ENCODE measurements at regions not wholly inside any gene's neighbourhood (a gene's known extent, or its start where the extent isn't known, plus 50 kb on each side); places are given as distances from the start of the nearest gene placed in this dataset.

DNA sequence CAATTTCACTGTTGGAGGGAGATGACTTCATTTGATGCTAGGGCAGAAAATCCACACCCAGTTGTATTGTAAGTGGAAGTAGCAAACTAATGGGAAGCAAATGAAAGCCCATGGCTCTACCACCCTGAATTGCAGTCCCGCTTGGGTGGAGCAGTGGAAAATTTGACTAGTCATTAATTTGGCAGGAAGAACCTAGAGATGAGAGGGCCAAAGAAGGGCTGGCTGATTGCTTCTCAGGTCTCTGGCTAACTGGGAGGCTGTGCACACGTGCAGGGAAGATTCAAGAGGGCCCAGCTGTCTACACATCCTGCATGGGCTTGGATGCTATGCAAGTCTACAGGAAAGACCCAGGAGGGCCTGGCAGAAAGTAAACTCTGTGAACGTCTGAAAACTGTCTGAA is 466.2 kb downstream of the TFAP2A start:
- Histone ChIP-seq H3K36me3 (ENCODE audit: control insufficient read depth in 2 of 3, insufficient read depth in 3 of 3, low read length in 3 of 3) (no peaks in the 10 kb centered on the region), H3K4me1 (ENCODE audit: control insufficient read depth in 2 of 2, insufficient read depth in 2 of 2, low read length in 2 of 2) (no peaks in the 10 kb centered on the region), H3K27me3 (ENCODE audit: control insufficient read depth in 2 of 2, insufficient read depth in 2 of 2, low read length in 2 of 2) (no peaks in the 10 kb centered on the region), H3K27ac (ENCODE audit: low read depth, low read length) (no peak overlapping the region), H3K4me3 (ENCODE audit: low read length) (no peak overlapping the region), H3K9me3 (ENCODE audit: control insufficient read depth in 2 of 3, low read length in 3 of 3) (no peaks in the 10 kb centered on the region)
- no peak overlapping the region for H3K4me3 Mint-ChIP-seq
- ATAC-seq (no peak), DNase-seq (no peak)
- no peaks in the 10 kb centered on the region for H3K4me1 Mint-ChIP-seq
- CTCF ChIA-PET: no interaction called here
- POLR2A ChIA-PET: no interaction called here
- H3K27ac Mint-ChIP-seq: no peak overlapping the region
- intact Hi-C loops (cut with micrococcal nuclease): no loop called here
- H3K9me3 Mint-ChIP-seq: peaks cover 0 to 15% (median 5%) of the 10 kb centered on the region in 11 donors
- H3K36me3 Mint-ChIP-seq: no peaks in the 10 kb centered on the region
- no peaks in the 10 kb centered on the region for H3K27me3 Mint-ChIP-seq

DNA sequence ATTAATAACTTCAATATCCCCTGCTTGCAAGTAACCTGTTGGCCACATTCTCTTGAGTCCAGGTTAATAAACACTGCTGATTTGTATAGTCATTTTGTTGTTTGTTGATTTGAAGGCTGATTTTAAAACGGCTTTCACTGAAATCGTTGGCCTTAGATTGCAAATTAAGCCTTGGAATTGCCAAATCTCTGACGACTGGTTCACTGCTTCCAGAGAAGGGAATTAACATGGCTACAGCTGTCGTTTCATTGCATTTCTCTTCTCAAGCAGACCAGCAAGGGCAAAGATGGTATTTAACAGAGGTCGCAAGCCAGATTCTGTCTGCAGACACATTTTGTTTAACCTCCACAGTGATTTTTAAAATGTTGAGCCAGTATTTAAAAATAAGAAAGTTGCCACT is 470.9 kb downstream of the TFAP2A start:
- no peaks in the 10 kb centered on the region for H3K4me1 ChIP-seq (ENCODE audit: control insufficient read depth in 2 of 2, insufficient read depth in 2 of 2, low read length in 2 of 2)
- Mint-ChIP-seq H3K27me3 (no peaks in the 10 kb centered on the region), H3K27ac (no peak overlapping the region), H3K4me3 (no peak overlapping the region), H3K4me1 (no peaks in the 10 kb centered on the region), H3K9me3 (peaks cover 0 to 15% (median 7%) of the 10 kb centered on the region in 11 donors), H3K36me3 (no peaks in the 10 kb centered on the region)
- no peaks in the 10 kb centered on the region for H3K9me3 ChIP-seq (ENCODE audit: control insufficient read depth in 2 of 3, low read length in 3 of 3)
- intact Hi-C loops (cut with micrococcal nuclease): no loop called here
- no peaks in the 10 kb centered on the region for H3K27me3 ChIP-seq (ENCODE audit: control insufficient read depth in 2 of 2, insufficient read depth in 2 of 2, low read length in 2 of 2)
- DNase-seq (no peak), ATAC-seq (no peak)
- H3K27ac ChIP-seq (ENCODE audit: low read depth, low read length): no peak overlapping the region
- H3K36me3 ChIP-seq (ENCODE audit: control insufficient read depth in 2 of 3, insufficient read depth in 3 of 3, low read length in 3 of 3): no peaks in the 10 kb centered on the region
- POLR2A ChIA-PET: no interaction called here
- H3K4me3 ChIP-seq (ENCODE audit: low read length): no peak overlapping the region
- CTCF ChIA-PET: no interaction called here

DNA sequence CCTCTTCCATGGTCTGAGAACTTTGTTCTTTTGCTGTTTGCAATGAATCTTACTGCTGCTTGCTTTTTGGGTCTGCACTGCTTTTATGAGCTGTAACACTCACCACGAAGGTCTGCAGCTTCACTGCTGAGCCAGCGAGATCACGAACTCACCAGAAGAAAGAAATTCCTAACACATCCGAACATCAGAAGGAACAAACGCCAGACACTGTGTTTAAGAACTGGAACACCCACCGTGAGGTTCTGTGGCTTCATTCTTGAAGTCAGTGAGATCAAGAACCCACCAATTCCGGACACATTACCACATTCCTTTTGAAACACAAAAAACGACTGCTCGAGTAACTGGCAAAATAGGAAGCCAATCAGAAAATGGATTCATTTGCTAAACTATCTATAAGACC is 471.8 kb downstream of the TFAP2A start:
- H3K36me3 Mint-ChIP-seq: no peaks in the 10 kb centered on the region
- DNase-seq: no peak
- peaks cover 0 to 12% (median 7%) of the 10 kb centered on the region in 11 donors for H3K9me3 Mint-ChIP-seq
- no peaks in the 10 kb centered on the region for H3K27me3 Mint-ChIP-seq
- no peaks in the 10 kb centered on the region for H3K27me3 ChIP-seq (ENCODE audit: control insufficient read depth in 2 of 2, insufficient read depth in 2 of 2, low read length in 2 of 2)
- intact Hi-C loops (cut with micrococcal nuclease): no loop called here
- H3K4me3 Mint-ChIP-seq: no peak overlapping the region
- no peaks in the 10 kb centered on the region for H3K9me3 ChIP-seq (ENCODE audit: control insufficient read depth in 2 of 3, low read length in 3 of 3)
- ChIA-PET POLR2A (no interaction called here), CTCF (no interaction called here)
- no peak for ATAC-seq
- no peak overlapping the region for H3K27ac Mint-ChIP-seq
- H3K27ac ChIP-seq (ENCODE audit: low read depth, low read length): no peak overlapping the region
- no peaks in the 10 kb centered on the region for H3K4me1 Mint-ChIP-seq
- H3K36me3 ChIP-seq (ENCODE audit: control insufficient read depth in 2 of 3, insufficient read depth in 3 of 3, low read length in 3 of 3): no peaks in the 10 kb centered on the region
- no peaks in the 10 kb centered on the region for H3K4me1 ChIP-seq (ENCODE audit: control insufficient read depth in 2 of 2, insufficient read depth in 2 of 2, low read length in 2 of 2)
- no peak overlapping the region for H3K4me3 ChIP-seq (ENCODE audit: low read length)

DNA sequence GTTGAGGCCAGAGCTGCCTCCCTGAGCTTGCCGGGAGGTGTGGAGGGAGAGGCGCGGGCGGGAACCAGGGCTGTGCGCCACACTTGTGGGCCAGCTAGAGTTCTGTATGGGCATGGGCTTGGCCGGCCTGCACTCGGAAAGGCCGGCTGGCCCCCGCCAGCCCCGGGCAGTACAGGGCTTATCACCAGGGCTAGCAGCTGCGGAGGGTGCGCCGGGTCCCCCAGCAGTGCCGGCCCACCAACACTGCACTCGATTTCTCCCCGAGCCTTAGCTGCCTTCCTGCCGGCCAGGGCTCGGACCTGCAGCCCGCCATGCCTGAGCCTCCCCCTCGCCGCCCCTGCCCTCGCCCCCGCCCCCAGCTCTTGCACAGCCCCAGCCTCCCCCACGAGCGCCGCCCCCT is 472.7 kb downstream of the TFAP2A start:
- H3K27ac ChIP-seq (ENCODE audit: low read depth, low read length): no peak overlapping the region
- H3K4me1 Mint-ChIP-seq: no peaks in the 10 kb centered on the region
- ChIA-PET CTCF (no interaction called here), POLR2A (no interaction called here)
- no peak overlapping the region for H3K4me3 ChIP-seq (ENCODE audit: low read length)
- DNase-seq (no peak), ATAC-seq (no peak)
- no peaks in the 10 kb centered on the region for H3K27me3 Mint-ChIP-seq
- H3K4me1 ChIP-seq (ENCODE audit: control insufficient read depth in 2 of 2, insufficient read depth in 2 of 2, low read length in 2 of 2): no peaks in the 10 kb centered on the region
- no peaks in the 10 kb centered on the region for H3K36me3 Mint-ChIP-seq
- H3K9me3 Mint-ChIP-seq: peaks cover 0 to 12% (median 3%) of the 10 kb centered on the region in 11 donors
- no peak overlapping the region for H3K4me3 Mint-ChIP-seq
- no peaks in the 10 kb centered on the region for H3K27me3 ChIP-seq (ENCODE audit: control insufficient read depth in 2 of 2, insufficient read depth in 2 of 2, low read length in 2 of 2)
- no peaks in the 10 kb centered on the region for H3K9me3 ChIP-seq (ENCODE audit: control insufficient read depth in 2 of 3, low read length in 3 of 3)
- intact Hi-C loops (cut with micrococcal nuclease): no loop called here
- H3K27ac Mint-ChIP-seq: no peak overlapping the region
- no peaks in the 10 kb centered on the region for H3K36me3 ChIP-seq (ENCODE audit: control insufficient read depth in 2 of 3, insufficient read depth in 3 of 3, low read length in 3 of 3)

DNA sequence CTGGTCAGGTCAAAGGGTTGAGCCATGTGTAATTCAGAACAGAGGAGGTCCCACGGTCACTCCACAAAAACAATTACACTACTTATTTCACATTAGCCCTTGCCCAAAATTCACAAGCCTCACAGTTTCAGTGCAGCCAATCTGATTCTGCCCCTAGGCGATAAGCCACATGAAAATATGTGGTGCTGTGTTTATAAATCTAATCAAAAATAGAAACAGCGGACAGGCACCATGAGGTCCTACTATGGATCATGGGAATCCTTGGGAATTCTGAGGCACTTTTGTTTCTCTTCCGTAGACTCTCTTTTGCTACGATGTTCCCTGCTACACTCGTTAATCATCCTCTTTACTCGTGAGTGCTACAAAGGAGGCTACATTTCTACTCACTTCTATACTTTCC is 476.1 kb downstream of the TFAP2A start:
- Histone ChIP-seq H3K27me3 (ENCODE audit: control insufficient read depth in 2 of 2, insufficient read depth in 2 of 2, low read length in 2 of 2) (no peaks in the 10 kb centered on the region), H3K4me1 (ENCODE audit: control insufficient read depth in 2 of 2, insufficient read depth in 2 of 2, low read length in 2 of 2) (no peaks in the 10 kb centered on the region), H3K27ac (ENCODE audit: low read depth, low read length) (no peak overlapping the region), H3K9me3 (ENCODE audit: control insufficient read depth in 2 of 3, low read length in 3 of 3) (no peaks in the 10 kb centered on the region), H3K4me3 (ENCODE audit: low read length) (no peak overlapping the region), H3K36me3 (ENCODE audit: control insufficient read depth in 2 of 3, insufficient read depth in 3 of 3, low read length in 3 of 3) (no peaks in the 10 kb centered on the region)
- Mint-ChIP-seq H3K27ac (no peak overlapping the region), H3K36me3 (no peaks in the 10 kb centered on the region), H3K4me1 (no peaks in the 10 kb centered on the region), H3K9me3 (peaks cover 0 to 7% (median 3%) of the 10 kb centered on the region in 11 donors), H3K27me3 (no peaks in the 10 kb centered on the region), H3K4me3 (no peak overlapping the region)
- intact Hi-C loops (cut with micrococcal nuclease): no loop called here
- POLR2A ChIA-PET: no interaction called here
- ATAC-seq (no peak), DNase-seq (no peak)
- CTCF ChIA-PET: no interaction called here

DNA sequence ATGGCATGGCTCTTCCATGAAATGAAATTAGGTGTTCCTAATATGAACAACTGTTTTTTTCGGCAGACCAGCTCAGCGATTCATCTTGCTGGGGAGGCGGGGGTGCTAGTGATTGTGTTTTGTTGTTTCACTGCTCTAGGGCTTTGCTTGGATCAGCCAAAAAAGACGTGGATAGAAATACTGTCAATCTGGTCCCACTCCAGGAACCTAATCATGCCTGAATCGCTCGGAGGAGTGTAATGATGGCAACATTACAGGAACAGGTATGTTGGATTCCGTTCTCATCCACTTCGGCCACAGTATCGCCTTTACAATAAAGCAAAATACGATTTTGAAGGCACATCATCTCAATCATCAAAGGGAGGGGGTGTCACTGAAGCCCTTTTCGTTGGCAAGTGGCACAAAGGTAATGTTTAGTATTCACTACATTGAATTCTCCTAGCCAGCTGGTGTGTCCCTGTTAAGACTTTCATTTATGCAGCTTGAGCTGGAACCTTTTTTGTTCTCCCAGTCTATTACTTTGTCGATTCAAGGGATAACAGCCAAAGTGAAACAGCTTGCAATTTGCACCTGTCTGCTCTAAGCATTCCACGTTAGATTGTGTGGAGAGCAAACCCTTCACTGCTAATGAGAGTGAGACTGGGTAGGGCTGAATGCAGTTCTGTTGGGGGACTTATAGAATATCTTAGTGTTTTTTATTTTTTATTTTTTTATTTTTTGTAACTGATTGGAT is 477.7 kb downstream of the TFAP2A start:
- ChIA-PET CTCF (no interaction called here), POLR2A (no interaction called here)
- Histone ChIP-seq H3K9me3 (ENCODE audit: control insufficient read depth in 2 of 3, low read length in 3 of 3) (no peaks in the 10 kb centered on the region), H3K36me3 (ENCODE audit: control insufficient read depth in 2 of 3, insufficient read depth in 3 of 3, low read length in 3 of 3) (no peaks in the 10 kb centered on the region), H3K27ac (ENCODE audit: low read depth, low read length) (no peak overlapping the region), H3K4me3 (ENCODE audit: low read length) (no peak overlapping the region), H3K4me1 (ENCODE audit: control insufficient read depth in 2 of 2, insufficient read depth in 2 of 2, low read length in 2 of 2) (no peaks in the 10 kb centered on the region), H3K27me3 (ENCODE audit: control insufficient read depth in 2 of 2, insufficient read depth in 2 of 2, low read length in 2 of 2) (no peaks in the 10 kb centered on the region)
- Mint-ChIP-seq H3K4me1 (no peaks in the 10 kb centered on the region), H3K27ac (no peak overlapping the region), H3K9me3 (peaks cover 0 to 7% (median 3%) of the 10 kb centered on the region in 11 donors), H3K27me3 (no peaks in the 10 kb centered on the region), H3K4me3 (no peak overlapping the region), H3K36me3 (no peaks in the 10 kb centered on the region)
- ATAC-seq: no peak
- intact Hi-C loops (cut with micrococcal nuclease): no loop called here
- no peak for DNase-seq

DNA sequence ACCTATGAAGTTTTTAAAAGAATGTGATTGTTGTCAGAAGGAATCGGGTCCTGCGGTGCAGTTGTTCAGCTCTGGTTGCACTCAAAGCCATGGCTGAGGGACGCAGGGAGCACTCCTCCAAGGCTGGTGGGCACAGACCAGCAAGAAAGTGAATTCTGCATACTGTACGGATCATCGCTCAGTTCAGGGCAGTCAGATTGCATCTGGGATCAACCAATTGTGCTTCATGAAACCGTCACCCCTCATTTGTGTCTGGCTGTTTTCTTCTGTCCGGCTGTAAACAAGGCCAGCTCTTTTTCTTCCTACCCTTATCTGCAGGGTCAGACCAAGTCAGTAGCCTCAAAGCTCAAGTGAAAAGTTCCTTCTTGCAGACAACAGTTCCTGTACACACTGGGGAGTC is 478.3 kb downstream of the TFAP2A start:
- intact Hi-C loops (cut with micrococcal nuclease): no loop called here
- Histone ChIP-seq H3K4me3 (ENCODE audit: low read length) (no peak overlapping the region), H3K27me3 (ENCODE audit: control insufficient read depth in 2 of 2, insufficient read depth in 2 of 2, low read length in 2 of 2) (no peaks in the 10 kb centered on the region), H3K9me3 (ENCODE audit: control insufficient read depth in 2 of 3, low read length in 3 of 3) (no peaks in the 10 kb centered on the region), H3K27ac (ENCODE audit: low read depth, low read length) (no peak overlapping the region), H3K36me3 (ENCODE audit: control insufficient read depth in 2 of 3, insufficient read depth in 3 of 3, low read length in 3 of 3) (no peaks in the 10 kb centered on the region), H3K4me1 (ENCODE audit: control insufficient read depth in 2 of 2, insufficient read depth in 2 of 2, low read length in 2 of 2) (no peaks in the 10 kb centered on the region)
- ChIA-PET CTCF (no interaction called here), POLR2A (no interaction called here)
- Mint-ChIP-seq H3K27ac (no peak overlapping the region), H3K36me3 (no peaks in the 10 kb centered on the region), H3K4me3 (no peak overlapping the region), H3K4me1 (no peaks in the 10 kb centered on the region), H3K9me3 (peaks cover 0 to 7% (median 1%) of the 10 kb centered on the region in 11 donors), H3K27me3 (no peaks in the 10 kb centered on the region)
- ATAC-seq (no peak), DNase-seq (no peak)
